ENCODE measurements at regions not wholly inside any gene's neighbourhood (a gene's known extent, or its start where the extent isn't known, plus 50 kb on each side); places are given as distances from the start of the nearest gene placed in this dataset.
"Not testable (repeated sequence)": the region's sequence is repeated elsewhere in the genome, so short reads cannot be mapped to it uniquely, and the experiment has no call there.

GRCh38 chr10:4281190-4281825 is 496.3 kb upstream of the KLF6 start:
- no peak for DNase-seq

- DNase-seq: no peak
Observed at GRCh38 chr10:4280461-4281189, 495.6 kb upstream of the KLF6 start.

- DNase-seq: no peak
Observed at GRCh38 chr10:4279655-4280054, 494.6 kb upstream of the KLF6 start.

- DNase-seq: no peak
Observed at GRCh38 chr10:4278186-4278585, 493.2 kb upstream of the KLF6 start.

- DNase-seq: no peak
Observed at GRCh38 chr10:4276151-4276550, 491.1 kb upstream of the KLF6 start.

- not testable (repeated sequence) for DNase-seq
Observed at GRCh38 chr10:4274671-4275070, 489.7 kb upstream of the KLF6 start.

GRCh38 chr10:4271193-4271592 is 486.2 kb upstream of the KLF6 start:
- DNase-seq: no peak

- no peak for DNase-seq
Observed at GRCh38 chr10:4270116-4270515, 485.1 kb upstream of the KLF6 start.

- DNase-seq: not testable (repeated sequence)
Observed at GRCh38 chr10:4268490-4268889, 483.5 kb upstream of the KLF6 start.

- DNase-seq: no peak
Observed at GRCh38 chr10:4267086-4267773, 482.2 kb upstream of the KLF6 start.

- DNase-seq: no peak
Observed at GRCh38 chr10:4266416-4267085, 481.5 kb upstream of the KLF6 start.

GRCh38 chr10:4265964-4266363 is 481.0 kb upstream of the KLF6 start:
- no peak for DNase-seq

GRCh38 chr10:4264209-4264865 is 479.3 kb upstream of the KLF6 start:
- no peak for DNase-seq

GRCh38 chr10:4263601-4263921 is 478.6 kb upstream of the KLF6 start:
- DNase-seq: no peak

- no peak for DNase-seq
Observed at GRCh38 chr10:4262870-4263600, 478.0 kb upstream of the KLF6 start.

GRCh38 chr10:4262449-4262848 is 477.4 kb upstream of the KLF6 start:
- no peak for DNase-seq

GRCh38 chr10:4260483-4261124 is 475.6 kb upstream of the KLF6 start:
- no peak for DNase-seq

GRCh38 chr10:4257939-4258465 is 473.0 kb upstream of the KLF6 start:
- no peak for DNase-seq

- DNase-seq: no peak
Observed at GRCh38 chr10:4256971-4257370, 472.0 kb upstream of the KLF6 start.

GRCh38 chr10:4255751-4256150 is 470.7 kb upstream of the KLF6 start:
- DNase-seq: no peak

GRCh38 chr10:4254101-4254994 is 469.3 kb upstream of the KLF6 start:
- DNase-seq: no peak
